RKO (cell line): ENCODE measurements at regions not wholly inside any gene's neighbourhood (a gene's known extent, or its start where the extent isn't known, plus 50 kb on each side); places are given as distances from the start of the nearest gene placed in this dataset.
"Not testable (repeated sequence)": the region's sequence is repeated elsewhere in the genome, so short reads cannot be mapped to it uniquely, and the experiment has no call there.

Experiments used
- DNase-seq: peaks from one replicate; pipeline ENCODE4 v3.0.0-alpha.2; 2016; ENCODE audit warnings: low spot score

DNA sequence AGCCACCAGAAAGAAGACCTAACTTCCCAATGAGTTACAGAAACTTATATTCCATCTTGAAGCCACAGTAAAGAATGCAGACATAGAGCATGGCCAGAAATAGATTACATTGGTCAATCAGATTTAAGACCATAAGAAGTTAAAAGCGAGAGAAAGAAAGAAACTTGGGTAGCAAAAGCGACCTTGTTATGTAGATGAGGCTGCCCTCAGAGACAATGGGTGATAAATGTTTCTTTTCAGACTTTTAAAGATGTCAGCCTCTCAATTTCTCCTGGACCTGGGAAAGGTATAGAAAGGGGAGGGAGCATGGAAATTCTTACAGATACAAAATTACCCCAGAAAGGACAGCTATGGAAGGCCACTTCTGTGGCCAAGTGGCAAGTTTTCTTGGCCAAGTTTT, 732.6 kb upstream of the LUZP2 start:
- no peak for DNase-seq

DNA sequence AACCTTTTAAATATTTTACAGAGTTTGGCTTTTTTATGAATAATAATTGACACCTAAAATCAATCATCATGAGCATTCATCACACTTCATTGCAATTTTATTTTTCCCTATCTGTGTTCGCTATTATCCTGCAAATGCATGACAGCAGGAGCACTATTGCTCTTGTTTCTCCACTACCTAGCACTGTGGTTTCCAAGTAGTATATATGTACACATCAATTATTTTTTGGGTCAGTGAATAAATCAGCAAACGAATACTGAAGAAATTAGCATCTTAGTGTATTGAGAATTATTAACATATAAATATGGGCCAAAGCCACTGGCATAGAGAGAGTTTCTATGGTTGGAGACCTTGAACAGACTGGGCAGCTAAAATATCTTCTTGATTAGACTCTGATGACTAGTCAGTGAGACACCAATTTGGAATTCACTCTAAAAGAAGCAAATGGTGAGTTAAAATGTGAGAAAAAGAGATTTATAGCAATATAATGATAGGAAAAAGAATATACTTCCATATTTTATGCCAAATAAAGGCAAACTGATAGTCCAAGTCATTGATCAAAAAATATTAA, 731.1 kb upstream of the LUZP2 start:
- DNase-seq: no peak

DNA sequence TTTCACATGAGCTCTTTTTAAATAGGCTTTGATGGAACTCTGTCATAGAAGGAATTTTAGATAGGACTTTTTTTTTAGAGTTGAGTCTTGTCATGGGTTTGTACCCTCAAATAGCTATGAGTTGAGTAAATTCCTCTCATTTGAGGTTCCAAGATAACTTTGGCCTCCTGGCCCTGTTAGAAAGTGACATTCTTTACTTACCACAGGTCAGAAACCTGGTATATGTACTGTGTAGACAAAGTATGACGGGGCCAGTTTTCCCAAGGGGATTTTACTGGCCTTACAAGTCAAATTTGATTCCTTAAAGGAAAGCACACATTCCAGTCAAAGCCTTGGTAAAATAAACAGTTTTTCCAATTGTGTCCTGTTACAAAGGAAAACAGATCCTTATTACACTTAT, 729.3 kb upstream of the LUZP2 start:
- DNase-seq: no peak

DNA sequence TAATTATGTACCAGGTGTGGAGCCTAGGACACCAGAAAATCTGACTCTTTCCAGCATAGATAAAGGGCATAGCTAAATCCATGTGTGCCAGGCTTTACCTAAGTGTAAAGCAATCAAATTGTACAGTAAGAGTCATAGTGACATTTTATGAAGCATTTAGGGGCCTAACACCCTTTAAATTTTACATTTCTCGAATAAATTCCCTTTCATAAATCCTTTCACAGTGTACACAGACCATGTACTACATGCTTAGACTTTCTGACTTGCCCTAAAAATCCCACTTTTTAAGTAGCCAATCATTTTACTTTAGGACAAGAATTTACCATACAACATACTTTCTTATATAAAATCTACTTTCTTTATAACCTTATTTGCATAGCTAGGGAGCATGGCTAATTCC, 727.6 kb upstream of the LUZP2 start:
- DNase-seq: no peak

DNA sequence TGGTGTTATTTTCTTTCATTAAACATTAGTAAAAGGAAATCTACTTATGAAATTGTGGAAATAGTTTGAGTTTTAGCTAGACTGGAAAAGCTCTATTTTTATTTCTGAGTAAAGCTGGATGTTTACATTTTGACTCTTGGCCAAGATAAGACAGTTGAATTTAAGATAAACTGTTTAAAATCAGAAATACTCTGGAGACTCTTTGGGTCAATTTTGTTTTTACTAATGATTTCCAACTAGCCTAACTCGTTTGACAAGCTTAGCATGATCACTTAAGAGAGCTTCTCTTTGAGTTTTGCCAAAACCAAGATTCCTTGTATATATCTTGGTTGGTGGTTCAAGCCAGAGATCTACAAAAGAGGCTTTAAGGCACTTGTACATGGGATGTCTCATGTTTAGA, 724.8 kb upstream of the LUZP2 start:
- no peak for DNase-seq

DNA sequence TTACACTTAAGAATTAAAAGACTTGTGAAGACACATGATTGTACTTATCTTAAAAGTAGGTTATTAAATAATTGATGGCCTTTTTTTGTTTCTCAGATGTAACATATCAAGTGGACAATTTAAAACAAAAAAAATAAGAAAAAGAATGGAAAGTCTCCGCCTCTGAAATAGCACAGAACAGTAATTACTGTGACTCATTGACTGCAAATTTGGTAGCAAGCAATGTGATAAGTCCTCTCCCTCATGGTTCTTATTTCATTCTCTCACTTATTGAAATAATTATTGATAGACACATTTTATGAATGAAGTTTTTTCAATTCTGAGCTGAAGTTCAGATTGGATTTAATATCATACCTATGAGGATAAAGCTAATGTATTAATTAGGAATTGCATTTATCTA, 717.9 kb upstream of the LUZP2 start:
- no peak for DNase-seq

DNA sequence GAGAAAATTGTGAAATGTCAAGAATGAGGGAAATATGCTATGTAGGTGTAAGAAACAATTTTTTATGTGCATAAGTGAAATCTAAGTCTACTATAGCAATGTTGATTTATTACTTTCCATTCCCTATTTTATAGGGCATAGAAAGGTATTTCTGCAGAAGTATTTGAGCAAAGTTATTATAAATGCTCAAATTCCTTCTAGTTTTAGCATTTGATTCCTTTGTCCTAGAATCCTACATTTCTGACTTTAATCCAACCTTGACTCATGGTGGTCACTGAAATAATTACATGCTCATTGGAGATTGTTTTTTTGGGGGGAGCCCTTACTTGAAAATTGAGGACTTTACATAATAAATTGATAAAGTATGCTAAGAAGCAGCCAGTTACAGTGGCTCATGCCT, 716.6 kb upstream of the LUZP2 start:
- no peak for DNase-seq

DNA sequence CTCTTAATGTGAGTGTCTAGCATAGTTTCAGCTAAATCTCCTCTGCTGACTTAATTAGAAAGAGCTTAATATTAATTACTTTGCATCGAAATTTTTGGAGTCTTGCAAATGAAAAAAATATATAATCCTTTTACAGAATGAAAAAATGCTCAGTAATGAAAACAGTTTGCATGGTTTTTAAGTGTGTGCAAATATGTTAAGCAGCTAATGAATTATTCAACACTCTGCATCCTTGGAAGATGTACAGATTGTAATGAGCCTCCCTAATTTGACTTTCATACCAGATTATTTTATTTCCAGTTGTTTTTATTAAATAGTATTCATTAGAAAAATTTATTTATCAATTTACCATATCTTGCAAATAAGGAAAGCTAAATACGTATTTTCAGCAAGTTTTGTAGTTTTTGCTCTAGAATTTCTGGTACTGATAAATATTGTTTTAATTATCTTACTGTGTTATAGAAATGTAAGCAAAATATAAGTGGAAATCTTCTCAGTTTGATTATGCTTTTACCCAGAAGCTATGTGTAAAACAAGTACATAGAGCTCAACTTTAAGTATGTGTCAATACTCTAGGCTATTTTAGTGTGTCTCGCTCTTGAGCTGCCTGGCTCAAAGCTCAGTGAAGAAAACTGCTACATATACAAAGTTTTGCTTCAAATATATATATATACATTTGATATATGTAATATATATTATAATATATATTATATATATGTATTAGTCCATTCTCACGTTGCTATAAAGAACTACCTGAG, 714.9 kb upstream of the LUZP2 start:
- DNase-seq: no peak

DNA sequence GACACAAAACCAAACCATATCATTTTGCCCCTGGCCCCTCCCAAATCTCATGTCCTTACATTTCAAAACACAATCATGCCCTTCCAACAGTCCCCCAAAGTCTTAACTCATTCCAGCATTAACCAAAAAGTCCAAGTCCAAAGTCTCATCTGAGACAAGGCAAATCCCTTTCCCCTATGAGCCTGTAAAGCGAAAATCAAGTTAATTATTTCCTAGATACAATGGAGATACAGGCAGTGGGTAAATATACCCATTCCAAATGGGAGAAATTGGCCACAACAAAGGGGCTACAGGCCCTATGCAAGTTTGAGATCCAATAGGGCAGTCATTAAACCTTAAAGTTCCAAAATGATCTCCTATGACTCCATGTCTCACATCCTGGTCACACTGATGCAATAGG, 709.9 kb upstream of the LUZP2 start:
- not testable (repeated sequence) for DNase-seq

DNA sequence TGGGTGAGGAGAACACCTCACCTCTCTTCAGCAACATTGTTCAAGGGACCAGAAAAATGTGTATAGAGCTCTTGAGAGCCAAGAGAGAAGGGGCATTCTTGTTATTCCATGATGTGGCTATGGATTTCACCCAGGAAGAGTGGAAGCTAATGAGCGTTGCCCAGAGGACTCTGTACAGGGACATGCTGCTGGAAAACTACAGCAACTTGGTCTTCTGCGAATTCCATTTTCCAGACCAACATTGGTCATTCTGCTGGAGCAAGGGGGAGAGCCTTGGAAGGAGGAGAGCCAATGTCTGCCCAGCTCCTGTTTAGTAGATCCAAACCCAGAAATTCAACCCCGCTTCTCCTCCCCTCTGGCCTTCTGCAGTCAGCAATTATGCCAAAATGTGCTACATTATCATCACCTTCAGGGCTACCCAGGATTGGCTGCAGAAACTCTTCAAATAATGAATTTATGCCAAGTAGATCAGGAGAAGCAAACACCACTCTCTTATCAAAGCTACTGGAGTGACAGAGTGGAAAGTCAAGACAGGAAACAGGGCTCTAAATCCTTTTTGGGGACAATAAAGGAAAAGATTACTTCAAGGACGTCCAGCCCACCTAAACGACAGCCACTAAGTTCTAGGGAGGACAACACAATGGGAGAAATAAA, 707.5 kb upstream of the LUZP2 start:
- no peak for DNase-seq

DNA sequence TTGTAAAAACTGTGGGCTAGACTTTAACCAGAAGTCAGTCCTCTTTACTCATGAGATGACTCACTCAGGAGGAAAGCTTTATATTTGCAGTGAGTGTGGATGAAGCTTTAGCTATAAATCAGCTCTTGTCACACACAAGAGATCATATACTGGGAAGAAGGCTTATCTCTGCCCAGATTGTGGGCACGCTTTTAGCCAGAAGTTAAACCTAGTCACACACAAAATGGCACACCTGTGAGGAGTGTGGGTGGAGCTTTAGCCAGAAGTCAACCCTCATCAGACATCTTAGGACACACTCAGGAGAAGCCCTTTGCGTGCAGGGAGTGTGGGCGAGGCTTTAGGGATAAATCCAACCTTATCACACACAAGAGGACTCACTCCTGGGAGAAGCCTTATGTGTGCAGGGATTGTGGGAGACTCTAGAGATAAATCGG, 706.9 kb upstream of the LUZP2 start:
- DNase-seq: peak; percentile 28

DNA sequence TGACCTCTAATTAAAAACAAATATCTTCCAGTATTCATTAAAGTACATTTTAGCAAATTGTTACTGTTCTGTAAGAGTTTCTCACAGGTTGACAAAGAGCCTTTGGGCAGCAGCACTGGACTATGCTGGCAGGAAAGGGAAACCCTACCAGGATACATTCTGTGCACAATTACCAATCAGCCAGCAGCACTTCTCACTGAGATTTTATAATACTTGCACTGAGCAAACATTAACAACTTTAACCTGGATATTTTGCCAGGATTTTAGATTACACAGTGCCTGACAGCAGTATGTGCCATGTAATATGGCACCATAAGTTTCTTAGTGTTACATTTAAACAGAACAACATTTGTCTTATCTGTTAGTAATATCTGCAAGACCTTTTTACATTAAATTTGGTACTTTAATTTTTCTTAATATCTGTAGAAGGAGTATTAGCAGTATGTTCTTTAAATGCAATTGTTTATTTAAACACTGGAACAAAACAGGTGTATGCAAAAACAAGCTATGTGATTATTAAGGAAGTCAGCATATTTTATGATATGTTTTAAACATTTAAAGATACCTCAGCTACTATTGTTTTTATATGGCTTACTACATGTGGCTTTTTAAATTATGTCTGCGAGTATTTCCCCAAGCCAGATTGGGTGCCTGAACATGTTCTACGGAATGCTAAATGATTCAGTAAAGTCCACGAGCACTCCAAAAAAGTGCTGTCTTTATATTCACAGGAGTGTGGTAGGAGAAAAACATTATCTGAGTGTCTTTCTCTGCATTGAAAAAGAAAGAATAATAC, 699.0 kb upstream of the LUZP2 start:
- no peak for DNase-seq

DNA sequence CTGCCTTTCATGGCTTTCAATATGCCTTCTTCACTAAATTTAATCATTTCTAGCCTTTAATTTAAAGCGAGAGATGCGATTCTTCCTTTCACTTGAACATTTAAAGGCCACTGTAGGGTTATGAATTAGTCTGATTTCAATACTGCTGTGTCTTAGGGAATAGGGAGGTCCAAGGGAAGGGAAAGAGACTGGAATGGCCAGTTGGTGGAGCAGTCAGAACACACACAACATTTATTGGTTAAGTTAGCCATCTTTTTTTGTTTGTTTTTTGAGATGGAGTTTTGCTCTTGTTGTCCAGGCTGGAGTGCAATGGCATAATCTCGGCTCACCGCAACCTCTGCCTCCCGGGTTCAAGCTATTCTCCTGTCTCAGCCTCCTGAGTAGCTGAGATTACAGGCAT, 662.5 kb upstream of the LUZP2 start:
- not testable (repeated sequence) for DNase-seq

DNA sequence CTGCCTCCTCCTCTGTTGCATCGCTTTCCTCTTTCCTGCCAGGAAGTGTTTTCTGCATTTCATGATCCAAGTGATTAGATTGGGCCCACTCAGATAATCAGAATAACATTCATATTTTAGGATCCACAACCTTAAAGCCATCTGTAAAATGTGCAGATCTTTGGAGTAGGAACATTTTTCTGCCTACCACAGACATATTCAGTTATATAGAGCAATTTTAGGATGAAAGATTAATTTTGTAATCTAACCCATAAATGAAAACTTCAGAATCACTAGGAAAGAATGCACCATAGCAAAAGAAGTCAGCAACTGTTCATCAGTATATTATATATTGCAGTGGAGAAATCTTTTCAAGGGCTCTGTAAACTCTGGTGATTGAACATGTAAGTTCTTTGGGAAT, 659.9 kb upstream of the LUZP2 start:
- DNase-seq: no peak

DNA sequence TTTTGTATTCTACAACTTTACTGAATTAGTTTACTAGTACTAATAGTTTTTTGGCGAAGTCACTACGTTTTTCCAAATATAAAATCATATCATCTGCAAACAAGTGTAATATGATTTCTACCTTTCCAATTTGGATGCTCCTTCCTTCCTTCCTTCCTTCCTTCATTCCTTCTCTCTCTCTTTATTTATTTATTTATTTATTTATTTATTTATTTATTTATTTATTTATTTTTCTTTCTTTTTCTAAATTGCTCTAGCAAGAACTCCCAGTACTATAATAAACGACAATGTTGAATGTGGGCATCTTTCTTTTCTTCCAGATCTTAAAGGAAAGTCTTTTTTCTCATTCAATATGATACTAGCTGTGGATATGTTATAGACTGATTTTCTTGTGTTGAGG, 656.0 kb upstream of the LUZP2 start:
- no peak for DNase-seq

DNA sequence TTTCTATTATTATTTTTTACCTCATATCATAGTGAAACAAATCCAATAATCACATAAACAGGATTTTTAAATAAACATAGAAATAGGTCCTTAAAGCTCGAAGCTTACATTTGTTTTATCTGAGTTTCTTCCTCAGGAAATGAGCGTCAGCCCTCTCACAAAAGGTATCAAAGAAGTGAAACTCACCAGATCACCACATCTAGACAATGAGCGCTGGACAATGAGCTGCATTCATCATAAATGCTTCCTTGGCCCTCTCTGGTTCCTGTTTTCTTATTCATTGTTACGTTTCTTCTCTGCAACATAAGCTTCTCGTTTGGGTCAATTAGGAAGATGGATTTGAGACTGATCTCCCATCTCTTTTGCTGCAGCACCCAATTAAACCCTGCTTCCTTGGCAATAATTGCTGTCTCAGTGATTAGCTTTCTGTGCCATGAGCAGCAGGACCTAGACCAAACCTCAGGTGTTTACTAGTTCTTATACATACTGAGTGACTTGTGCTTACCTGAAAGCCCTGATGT, 649.9 kb upstream of the LUZP2 start:
- no peak for DNase-seq

DNA sequence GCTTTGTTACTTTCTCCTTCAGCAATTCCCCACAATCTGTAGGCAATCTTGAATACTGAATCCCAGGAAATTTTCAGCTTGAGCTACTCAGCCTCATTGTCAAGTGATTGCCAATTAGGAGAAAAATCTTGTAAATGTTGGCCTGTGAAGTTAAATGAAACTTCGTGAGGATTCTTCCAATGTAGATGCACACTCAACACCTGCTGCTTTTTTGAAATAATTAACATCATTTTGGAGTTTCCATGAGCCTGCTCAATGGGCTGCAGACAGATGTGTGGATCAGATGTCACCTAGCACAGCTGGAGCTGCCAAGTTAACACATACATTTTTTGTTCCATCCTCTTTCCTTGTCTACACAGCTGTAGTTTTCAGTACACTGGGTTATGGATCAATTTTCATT, 645.6 kb upstream of the LUZP2 start:
- no peak for DNase-seq

DNA sequence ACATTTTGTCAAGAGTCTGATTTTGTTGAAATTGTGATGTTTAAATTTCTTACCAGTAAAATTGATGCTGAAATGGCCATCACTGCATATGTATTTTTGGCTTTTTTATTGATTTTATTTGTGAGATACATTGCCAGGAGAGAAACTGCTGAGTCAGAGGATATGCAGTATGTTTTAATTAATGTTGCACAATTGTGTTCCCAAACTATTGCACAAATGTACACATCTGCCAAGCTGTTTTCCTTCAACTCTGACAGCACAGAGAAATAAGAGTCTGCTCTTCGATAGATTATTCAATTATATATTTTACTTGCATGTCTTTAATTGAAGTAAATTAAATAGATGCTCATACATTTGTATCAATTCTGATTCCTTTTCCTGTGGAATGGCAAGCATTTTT, 640.2 kb upstream of the LUZP2 start:
- DNase-seq: no peak

DNA sequence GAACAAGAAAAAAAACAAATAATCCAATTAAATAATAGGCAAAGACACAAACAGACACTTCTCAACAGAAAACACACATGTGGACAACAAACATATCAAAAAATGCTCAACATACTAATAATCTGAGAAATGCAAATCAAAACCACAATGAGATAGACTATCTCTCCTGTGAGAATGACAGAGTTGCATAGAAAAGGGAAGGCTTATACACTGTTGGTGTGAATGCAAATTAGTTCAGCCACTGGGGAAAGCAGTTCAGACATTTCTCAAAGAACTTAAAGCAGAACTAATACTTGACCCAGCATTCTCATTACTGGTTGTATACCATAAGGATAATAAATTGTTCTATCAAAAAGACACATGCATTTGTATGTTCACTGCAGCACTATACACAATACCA, 637.8 kb upstream of the LUZP2 start:
- DNase-seq: no peak

DNA sequence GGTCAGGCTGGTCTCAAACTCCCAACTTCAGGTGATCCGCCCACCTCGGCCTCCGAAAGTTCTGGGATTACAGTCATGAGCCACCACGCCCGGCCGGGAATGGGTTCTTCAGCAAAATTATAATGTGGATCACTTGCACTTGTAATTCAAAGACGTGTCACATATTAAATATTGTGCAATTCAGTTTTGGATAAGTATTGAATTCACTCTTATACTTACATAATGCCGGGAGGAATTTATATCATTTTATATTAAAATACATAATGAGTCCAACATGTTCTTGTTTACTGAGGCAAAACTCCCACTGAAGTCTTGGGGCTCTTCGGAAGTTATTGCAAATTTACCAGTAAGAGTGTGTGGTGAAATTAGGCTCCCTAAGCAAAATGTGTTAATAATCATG, 635.2 kb upstream of the LUZP2 start:
- no peak for DNase-seq

DNA sequence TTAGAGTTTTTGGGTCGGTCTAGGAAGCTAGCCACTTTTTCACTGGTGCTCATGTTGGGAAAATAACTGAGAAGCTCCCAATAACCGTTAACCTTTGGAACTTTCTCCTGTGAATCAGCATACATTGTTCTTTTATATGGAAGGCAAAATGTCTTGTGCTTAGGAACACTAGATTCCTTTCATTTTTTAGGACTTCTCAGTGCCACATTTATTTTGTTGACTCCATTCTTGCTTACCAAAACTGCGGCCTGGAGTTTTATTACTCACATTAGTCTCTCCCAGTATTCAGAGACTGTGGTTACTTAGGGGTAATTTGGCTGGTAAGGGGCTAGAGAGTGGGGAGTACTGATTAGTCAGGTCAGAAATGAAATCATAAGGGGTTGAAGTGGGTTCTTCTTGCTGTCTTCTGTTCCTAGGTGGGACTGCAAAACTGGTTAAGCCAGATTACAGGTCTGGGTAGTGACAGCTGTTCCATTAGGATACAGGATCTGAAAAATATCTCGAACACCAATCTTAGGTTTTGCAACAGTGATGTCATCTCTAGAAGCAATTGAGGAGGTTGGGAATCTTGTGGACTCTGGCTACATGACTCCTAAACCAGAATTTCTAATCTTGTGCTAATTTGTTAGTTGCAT, 631.4 kb upstream of the LUZP2 start:
- no peak for DNase-seq

DNA sequence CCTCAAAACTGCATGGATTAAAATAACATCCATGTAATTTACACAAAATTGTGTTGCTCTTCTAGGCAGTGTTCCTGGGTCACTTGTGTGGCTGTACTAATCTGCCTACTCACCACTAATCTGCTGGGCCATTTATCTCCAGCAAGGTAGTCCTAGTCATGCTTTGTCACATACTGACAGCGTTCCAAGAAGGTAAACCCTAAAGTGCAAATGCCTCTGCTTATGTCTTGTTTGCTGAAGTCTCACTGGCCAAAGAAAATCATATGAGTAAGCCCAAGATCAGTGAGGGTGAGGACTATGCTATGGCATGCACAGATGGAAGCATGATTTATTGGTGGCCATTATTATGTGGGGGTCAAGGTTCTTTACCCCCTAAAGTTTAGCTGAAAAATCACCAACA, 630.2 kb upstream of the LUZP2 start:
- peak; percentile 1 for DNase-seq
